Activated B cell treated with CpG ODN at 0.5 μM for 24 hours (primary cell): ENCODE measurements at regions not wholly inside any gene's neighbourhood (a gene's known extent, or its start where the extent isn't known, plus 50 kb on each side); places are given as distances from the start of the nearest gene placed in this dataset.

Experiments used
- ATAC-seq: fragments of 200-7000 bp; cut with Tn5 transposase; one replicate; pipeline ENCODE4 v1.10.0; 2021; ENCODE audit warnings: low read depth, mild to moderate bottlenecking, moderate library complexity
- CTCF ChIA-PET: fragments of 350-600 bp; sonication (Branson Sonifier 250); formaldehyde crosslinking; loops from one replicate; lab custom pipeline; 2021; ENCODE audit warnings: antibody characterized with exemption; lab: Charles Lee
- POLR2A ChIA-PET: fragments of 350-600 bp; sonication (Branson Sonifier 250); formaldehyde crosslinking; loops from one replicate; lab custom pipeline; 2021; ENCODE audit warnings: antibody characterized with exemption; lab: Charles Lee
- DNase-seq: peaks from one replicate; pipeline ENCODE4 v3.0.0; 2022
- H3K27ac Mint-ChIP-seq: one replicate; pipeline ENCODE4 v1.8.0; 2020; ENCODE audit warnings: mixed read lengths
- H3K27me3 Mint-ChIP-seq: one replicate; pipeline ENCODE4 v1.8.0; 2021; ENCODE audit warnings: mixed read lengths
- H3K36me3 Mint-ChIP-seq: one replicate; pipeline ENCODE4 v1.8.0; 2021; ENCODE audit warnings: low read depth, mixed read lengths
- H3K4me1 Mint-ChIP-seq: one replicate; pipeline ENCODE4 v1.8.0; 2021; ENCODE audit warnings: mixed read lengths
- H3K4me3 Mint-ChIP-seq: one replicate; pipeline ENCODE4 v1.8.0; 2020; ENCODE audit warnings: mild to moderate bottlenecking, mixed read lengths
- H3K9me3 Mint-ChIP-seq: one replicate; pipeline ENCODE4 v1.8.0; 2020; ENCODE audit warnings: mixed read lengths
- CTCF ChIP-seq: fragments of 200-600 bp; IDR thresholded peaks from one replicate; pipeline ENCODE4 v1.8.0; 2022; ENCODE audit warnings: antibody characterized with exemption, mild to moderate bottlenecking
- intact Hi-C: fragments of 100-400 bp; cut with micrococcal nuclease; formaldehyde crosslinking; loops from one replicate; pipeline ENCODE4 v1.15.1; 2024

- ChIA-PET POLR2A (no interaction called here), CTCF (no interaction called here)
- Mint-ChIP-seq H3K27me3 (no peaks in the 10 kb centered on the region), H3K4me1 (no peaks in the 10 kb centered on the region), H3K36me3 (no peaks in the 10 kb centered on the region), H3K4me3 (no peak overlapping the region), H3K27ac (no peak overlapping the region), H3K9me3 (no peaks in the 10 kb centered on the region)
- intact Hi-C loops, result no loop called here
- no peak for ATAC-seq
- DNase-seq, result no peak
- no peak for TF ChIP-seq CTCF
Observed at GRCh38 chr10:111821871-111822270, 361.7 kb downstream of the GPAM start.

GRCh38 chr10:111822661-111823060 lies 360.9 kb downstream of the GPAM start:
- ChIA-PET POLR2A (no interaction called here), CTCF (no interaction called here)
- TF ChIP-seq CTCF, result no peak
- Mint-ChIP-seq H3K4me3 (no peak overlapping the region), H3K4me1 (no peaks in the 10 kb centered on the region), H3K27ac (no peak overlapping the region), H3K36me3 (no peaks in the 10 kb centered on the region), H3K27me3 (no peaks in the 10 kb centered on the region), H3K9me3 (no peaks in the 10 kb centered on the region)
- intact Hi-C loops, result no loop called here
- no peak for ATAC-seq
- no peak for DNase-seq

- POLR2A ChIA-PET, result no interaction called here
- Mint-ChIP-seq H3K4me1 (no peaks in the 10 kb centered on the region), H3K9me3 (no peaks in the 10 kb centered on the region)
Observed at GRCh38 chr10:111824128-111824527, 359.4 kb downstream of the GPAM start.

GRCh38 chr10:111830359-111830758 lies 353.2 kb downstream of the GPAM start:
- H3K4me3 Mint-ChIP-seq, result no peak overlapping the region
- CTCF ChIA-PET, result no interaction called here
- TF ChIP-seq CTCF, result no peak
- no peaks in the 10 kb centered on the region for H3K27me3 Mint-ChIP-seq
- intact Hi-C loops, result no loop called here
- no peaks in the 10 kb centered on the region for H3K9me3 Mint-ChIP-seq
- H3K27ac Mint-ChIP-seq, result no peak overlapping the region
- DNase-seq, result no peak
- POLR2A ChIA-PET, result no interaction called here
- H3K36me3 Mint-ChIP-seq, result no peaks in the 10 kb centered on the region
- ATAC-seq, result no peak
- no peaks in the 10 kb centered on the region for H3K4me1 Mint-ChIP-seq

More at GRCh38 chr10:111824128-111824527, 359.4 kb downstream of the GPAM start:
- intact Hi-C loops, result no loop called here
- Mint-ChIP-seq H3K4me3 (no peak overlapping the region), H3K27me3 (no peaks in the 10 kb centered on the region), H3K36me3 (no peaks in the 10 kb centered on the region), H3K27ac (no peak overlapping the region)
- CTCF ChIA-PET, result no interaction called here
- ATAC-seq (no peak), DNase-seq (no peak)
- TF ChIP-seq CTCF, result no peak

GRCh38 chr10:111831058-111831457 lies 352.5 kb downstream of the GPAM start:
- ChIA-PET CTCF (no interaction called here), POLR2A (no interaction called here)
- Mint-ChIP-seq H3K36me3 (no peaks in the 10 kb centered on the region), H3K27me3 (no peaks in the 10 kb centered on the region), H3K4me3 (no peak overlapping the region), H3K9me3 (no peaks in the 10 kb centered on the region), H3K4me1 (no peaks in the 10 kb centered on the region), H3K27ac (no peak overlapping the region)
- intact Hi-C loops, result no loop called here
- no peak for TF ChIP-seq CTCF
- ATAC-seq (no peak), DNase-seq (no peak)
